CD4-positive, alpha-beta T cell treated with Interferon alpha-2 for 1 hour (primary cell): ENCODE measurements at regions not wholly inside any gene's neighbourhood (a gene's known extent, or its start where the extent isn't known, plus 50 kb on each side); places are given as distances from the start of the nearest gene placed in this dataset.

ENCODE experiments used
- DNase-seq, 2 donors: peaks; one replicate each; pipeline ENCODE4 v3.0.0-alpha.2; 2020 to 2022

DNA sequence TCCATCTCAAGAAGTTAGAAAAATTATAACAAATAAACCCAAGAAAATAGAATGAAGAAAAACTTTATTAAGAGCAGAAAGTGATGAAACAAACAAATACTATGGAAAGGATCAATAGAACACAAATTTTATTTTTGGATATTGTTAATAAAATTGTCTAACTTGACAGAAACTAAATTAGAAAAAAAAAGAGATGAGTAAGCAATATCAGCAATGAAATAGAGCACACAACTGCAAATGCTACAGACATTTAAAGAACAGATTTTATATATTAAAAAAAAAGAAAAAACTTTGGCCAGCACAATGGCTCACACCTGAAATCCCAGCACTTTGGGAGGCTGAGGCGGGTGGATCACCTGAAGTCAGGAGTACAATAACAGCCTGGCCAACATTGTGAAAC is 628.0 kb downstream of the EPHA7 start:
- no peak for DNase-seq

DNA sequence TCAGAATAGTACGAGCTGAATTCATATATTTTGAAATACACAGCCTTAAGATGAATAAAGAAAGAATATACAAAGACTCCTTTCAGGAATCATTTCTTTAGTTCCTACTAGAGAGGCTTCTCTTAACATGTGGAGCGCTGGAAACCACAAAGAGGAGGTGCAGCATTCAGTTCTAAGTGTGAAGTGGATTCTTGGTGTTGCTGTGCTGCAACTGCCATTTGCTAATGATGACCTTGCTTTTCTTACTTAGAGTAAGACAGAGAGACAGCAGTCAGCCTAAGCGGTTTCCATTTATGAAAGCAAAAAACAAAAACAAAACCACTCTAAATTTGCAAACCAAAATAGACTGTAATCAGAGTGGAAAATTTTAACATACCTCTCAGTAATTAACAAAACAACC is 629.0 kb downstream of the EPHA7 start:
- no peak for DNase-seq

DNA sequence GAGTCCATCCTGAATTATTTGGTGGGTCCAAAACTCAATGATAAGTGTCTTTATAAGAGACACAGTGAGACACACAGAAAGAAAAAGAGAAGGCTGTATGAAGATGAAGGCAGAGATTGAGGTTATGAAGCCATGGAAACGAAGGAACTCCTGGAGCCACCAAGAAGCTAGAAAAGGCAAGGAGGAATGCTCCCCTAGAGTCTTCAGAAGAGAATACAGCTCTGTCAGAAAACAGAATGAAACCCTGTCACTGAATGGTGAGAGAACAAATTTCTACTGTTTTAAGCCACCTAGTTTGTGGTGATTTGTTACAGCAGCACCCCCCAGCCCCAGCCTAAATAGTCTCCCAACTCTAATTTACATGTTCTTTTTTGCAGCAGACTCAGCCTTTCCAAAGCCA is 635.1 kb downstream of the EPHA7 start:
- no peak for DNase-seq

DNA sequence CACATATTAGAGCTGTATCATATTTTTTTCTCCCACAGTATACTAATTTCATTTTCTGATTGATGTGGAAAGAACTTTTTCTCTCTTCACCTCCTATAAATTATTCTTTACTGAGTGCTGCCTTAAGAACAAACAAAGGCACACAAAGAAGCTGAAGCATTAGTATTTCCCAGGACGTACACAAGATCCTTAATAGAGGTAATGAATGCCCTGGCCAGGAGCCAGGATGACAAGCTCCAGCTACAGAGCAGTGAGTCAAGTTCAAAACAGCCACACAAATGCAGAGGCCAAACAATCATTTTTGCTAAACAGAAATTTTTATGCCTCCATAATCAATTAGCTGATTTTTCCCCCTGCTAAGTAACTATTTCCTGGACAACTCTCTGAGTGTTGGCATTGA is 639.6 kb downstream of the EPHA7 start:
- no peak for DNase-seq

DNA sequence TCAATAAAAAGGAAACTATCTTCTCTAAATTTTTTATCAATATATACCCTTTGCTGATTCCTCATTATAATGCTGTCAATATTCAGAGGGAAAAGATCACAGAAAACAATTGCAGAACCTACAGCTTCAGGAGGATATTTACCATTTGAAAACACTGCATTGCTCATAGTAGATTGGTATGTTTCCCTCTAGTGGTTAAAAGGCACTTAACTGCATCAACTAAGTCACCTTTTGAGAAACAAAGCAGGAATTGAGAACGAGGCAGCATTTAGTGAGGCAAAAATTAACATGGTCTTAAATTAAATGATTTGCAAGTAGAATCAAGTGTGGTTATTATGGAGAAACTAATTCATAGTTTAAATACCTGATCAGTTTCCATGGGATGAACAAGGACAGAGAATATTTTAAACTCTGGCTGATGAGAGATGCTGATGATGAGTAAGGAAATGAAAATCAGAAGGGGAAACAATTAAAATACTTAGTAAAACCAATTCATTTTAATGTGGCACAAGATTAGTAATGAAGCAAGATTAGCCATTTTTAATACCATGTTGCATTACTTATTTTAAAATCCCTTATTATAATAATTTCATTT is 642.1 kb downstream of the EPHA7 start:
- no peak for DNase-seq

DNA sequence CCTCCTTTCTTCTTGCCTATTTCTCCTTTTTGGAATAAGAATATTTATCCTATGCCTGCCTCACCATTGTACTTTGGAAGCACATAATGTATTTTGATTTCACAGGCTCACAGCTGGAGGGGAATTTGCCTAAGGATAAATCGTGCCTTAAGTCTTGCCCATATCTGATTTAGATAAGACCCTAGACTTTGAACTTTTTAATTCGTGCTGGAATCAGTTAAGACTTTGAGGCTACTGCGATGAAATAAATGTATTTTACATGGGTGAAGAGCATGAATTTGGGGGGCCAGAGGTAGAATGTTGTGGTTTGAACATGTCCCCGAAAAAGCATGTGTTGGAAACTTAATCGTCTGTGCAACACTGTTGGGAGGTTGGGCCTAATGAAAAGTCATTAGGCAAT is 648.8 kb downstream of the EPHA7 start:
- no peak for DNase-seq

DNA sequence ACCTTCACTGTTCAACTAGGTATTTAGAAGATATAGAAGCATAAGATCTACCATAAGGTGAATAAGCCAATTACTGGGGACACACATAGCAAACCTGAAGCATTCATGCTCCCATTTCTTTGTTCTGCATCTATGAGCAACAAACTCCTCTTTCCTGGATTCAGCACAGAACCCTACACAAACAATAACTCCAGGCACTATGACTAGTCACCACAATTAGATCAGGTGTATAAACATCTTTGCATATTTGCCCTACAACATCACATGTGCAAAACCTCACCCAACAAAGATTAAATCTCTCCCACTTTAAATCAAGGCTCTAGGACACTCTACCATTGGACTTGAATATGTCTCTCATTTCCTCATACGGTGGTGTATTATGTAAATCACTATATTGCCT is 652.3 kb downstream of the EPHA7 start:
- no peak for DNase-seq

DNA sequence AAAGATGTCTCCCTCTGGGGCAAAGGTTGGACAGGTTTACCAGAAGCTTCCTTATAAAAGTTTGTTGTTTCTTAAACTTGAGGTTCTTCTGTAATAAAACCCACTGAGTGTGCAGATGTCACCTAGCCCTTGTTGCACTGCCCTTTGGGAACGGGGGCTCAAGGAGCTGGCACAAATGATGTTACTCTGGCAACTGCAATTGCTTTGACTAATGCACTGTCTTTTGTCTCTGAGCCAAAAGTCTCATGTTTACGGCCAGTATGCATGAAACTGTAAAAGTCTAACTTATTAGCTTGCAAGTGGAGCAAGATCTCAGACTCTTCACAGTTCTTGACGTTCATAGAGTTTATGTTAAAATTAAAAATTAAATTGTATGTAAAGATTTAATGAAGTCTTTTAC is 655.7 kb downstream of the EPHA7 start:
- no peak for DNase-seq

DNA sequence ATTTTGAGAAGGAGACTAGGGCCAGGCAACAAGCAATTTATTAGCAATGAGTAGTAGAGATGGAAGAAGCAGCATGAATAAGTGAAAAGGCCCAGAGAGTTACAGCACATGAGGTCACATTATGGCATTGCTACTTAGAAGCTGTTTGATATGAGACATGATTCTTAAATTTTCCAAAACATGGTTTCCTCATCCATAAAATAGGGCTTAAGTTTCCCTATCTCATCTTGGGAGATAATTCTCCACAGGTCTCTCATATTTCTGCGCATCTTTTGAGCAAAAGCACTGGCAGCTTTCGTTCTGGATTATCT is 656.1 kb downstream of the EPHA7 start:
- no peak for DNase-seq

DNA sequence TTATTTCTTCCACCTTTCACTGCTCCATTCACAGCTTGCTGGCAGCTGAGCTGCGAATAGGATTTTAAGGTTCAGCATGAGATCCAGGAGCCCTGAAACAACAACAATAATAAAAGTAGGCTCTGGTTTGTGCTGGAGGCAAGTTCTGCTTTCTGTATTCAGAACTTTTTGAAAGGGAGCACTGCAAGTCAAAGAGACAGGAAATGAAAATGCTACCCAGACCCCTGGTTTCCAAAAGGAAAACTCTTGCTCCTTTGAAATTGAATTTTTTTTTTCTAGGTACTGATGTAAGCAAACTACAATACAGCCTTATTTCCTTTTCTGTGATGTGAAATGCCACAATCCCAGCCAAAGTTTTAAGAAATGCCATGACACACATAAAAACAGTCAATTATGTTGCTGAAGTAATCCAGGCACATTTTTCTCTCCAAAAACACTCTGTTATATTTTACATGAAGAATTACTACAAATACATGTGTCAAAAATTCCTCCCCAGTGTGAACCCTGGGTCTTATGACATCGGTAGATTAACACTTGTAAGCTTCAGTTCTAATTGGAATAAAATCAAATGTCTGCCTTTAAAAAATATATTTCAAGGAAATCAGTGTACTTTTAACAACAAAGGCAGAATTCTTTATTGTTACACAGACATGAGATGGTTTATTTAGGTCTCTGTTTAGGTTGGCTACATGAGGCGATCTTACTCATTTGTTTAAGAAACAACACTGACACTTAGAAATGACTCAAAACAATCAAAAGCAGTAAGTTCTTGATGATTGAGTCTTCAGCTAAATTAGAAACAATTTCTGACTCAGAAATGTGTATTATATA is 656.7 kb downstream of the EPHA7 start:
- DNase-seq, result no peak

DNA sequence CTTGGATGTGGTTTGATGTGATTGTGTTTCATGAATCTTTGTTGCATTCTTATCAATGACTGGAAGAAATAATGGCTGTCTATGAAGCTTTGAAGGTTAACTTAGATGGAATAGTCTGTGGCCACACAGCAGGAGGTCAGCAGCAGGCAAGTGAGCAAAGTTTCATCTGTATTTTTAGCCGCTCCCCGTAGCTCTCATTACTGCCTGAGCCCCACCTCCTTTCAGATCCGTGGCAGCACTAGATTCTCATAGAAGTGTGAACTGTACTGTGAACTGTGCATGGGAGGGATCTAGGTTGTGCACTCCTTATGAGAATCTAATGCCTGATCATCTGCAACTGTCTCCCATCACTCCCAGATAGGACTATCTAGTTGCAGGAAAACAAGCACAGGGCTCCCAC is 660.2 kb downstream of the EPHA7 start:
- no peak for DNase-seq

DNA sequence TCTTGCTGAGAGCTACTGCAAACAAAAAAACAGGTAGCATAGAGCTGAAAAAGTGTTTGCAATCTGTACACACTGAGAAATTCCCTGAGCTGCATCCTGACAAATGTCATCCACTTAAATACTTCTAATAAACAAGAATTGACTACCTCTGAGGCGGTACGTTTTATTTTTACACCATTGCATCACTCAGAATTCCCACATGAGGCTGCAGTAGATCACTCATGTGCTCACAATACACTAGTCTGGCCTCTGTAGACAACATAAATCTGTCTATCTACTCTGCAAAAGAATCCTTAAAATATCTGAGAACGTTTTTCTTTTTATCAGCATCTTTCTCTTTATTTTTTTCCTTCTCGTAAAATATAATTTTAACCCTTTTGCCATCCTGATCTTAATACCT is 661.4 kb downstream of the EPHA7 start:
- DNase-seq, result no peak

DNA sequence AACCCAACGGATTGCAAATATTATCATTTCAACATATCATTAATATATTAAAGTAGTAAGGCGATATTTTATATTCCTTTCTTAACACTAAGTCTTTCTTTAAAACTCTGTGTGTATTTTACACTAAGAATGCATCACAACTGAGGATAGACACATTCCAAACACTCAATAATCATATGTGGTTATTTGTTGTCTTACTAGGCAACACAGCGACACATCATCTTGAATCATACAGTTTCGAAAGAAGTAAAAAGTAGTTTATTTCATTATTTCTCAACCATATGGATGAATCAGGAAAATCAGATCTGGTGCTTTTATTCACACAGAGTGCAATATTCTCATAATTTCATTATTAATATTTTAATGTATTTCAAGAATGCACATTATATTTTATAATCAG is 662.4 kb downstream of the EPHA7 start:
- no peak for DNase-seq

DNA sequence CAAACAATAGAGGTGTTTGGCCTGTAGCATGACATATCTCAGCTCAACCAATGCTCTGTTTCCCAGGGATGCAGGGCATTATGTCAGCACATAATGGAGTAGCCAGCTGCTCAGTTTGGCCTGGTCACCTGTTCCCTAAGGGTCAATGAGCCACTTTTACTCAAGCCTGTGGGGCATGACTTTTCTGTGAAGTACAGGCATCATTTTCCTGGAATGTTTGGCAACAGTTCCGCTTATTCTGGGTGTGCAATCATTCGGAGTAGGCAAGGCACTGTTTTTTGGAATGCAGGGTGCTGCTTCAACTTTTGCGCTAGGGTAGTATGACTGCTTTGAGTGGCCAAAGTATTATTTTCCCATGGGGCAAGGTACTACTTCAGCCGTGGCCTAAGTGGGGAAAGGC is 665.4 kb downstream of the EPHA7 start:
- no peak for DNase-seq

DNA sequence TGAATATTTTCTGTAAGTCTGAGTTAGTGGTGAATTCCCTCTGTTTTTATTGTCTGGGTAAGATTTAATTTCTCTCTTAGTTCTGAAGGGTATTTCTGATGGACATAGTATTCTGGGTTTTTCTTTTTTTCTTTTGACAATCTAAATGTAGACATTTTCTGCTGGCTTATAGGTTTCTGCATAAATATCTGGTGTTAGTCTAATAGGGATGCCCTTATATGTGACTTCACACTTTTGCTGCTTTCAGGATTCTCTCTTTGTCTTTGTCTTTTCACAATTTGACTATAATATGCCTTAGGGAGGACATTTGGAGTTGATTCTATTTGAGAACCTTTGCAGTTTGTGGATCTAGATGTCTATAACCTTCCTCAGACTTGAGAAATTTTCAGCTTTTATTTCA is 667.2 kb downstream of the EPHA7 start:
- no peak for DNase-seq

DNA sequence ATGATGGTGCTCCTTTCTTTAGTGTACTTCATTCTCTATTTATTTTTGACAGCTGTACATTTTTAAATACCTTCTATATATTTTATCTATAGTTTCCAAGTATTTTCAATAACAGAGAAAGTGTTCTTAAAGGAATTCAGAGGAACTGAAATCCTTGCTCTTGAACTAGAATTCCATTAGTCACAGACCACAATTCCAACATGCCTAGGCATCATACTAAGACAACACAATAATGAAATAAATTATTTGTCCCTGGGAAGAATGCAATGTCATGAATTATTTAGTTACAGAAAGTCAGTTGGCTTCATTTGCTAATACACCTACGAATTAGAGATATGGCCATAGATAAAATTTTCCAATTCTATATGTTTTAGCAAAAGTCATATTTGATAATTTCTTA is 671.2 kb downstream of the EPHA7 start:
- DNase-seq, result no peak

DNA sequence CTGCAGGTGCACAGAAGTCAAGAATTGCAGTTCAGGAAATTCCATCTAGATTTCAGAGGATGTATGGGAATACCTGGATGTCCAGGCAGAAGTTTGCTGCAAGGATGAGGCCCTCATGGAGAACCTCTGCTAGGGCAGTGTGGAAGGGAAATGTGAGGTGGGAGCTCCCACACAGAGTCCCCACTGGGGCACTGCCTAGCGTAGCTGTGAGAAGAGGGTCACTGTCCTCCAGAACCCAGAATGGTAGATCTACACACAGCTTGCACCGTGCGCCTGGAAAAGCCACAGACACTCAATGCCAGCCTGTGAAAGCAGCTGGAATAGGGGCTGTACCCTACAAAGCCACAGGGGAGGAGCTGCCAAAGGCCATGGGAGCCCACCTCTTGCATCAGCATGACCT is 681.4 kb downstream of the EPHA7 start:
- DNase-seq, result no peak

DNA sequence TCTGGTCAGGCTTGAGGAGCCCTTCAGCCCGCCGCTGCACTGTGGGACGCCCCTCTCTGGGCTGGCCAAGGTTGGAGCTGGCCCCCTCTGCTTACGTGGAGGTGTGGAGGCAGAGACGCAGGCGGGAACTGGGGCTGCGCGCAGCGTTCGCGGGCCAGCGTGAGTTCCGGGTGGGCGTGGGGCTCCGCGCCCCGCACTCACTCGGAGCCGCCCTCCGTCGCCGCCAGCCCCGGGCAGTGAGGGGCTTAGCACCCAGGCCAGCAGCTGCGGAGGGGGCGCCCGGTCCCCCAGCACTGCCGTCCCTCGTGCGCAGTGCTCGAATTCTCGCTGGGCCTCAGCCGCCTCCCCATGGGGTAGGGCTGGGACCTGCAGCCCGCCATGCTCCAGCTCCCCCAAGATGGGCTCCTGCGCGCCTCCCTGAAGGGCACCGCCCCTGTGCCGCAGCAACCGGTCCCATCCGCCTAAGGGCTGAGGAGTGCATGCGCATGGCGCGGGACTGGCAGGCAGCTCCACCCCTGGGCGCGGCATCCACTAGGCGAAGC is 695.9 kb downstream of the EPHA7 start:
- no peak for DNase-seq

DNA sequence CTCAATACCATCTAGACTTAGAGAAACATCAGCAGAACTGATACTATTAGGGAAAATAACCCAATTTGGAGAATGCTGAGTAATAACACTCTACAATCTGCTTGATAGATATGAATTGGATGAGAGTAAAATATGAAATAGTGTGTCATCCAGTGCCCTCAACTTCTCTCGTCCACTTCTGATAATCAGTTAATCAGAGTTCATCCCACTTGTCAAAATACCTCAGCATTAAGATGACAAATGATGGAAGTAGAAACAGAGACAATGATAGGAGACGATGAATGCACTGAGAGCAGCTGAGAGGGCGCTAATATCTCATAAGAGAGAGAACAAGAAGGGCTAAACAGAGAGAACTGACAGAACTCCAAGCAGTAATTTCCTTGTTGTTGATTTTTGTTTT is 699.6 kb downstream of the EPHA7 start:
- no peak for DNase-seq

DNA sequence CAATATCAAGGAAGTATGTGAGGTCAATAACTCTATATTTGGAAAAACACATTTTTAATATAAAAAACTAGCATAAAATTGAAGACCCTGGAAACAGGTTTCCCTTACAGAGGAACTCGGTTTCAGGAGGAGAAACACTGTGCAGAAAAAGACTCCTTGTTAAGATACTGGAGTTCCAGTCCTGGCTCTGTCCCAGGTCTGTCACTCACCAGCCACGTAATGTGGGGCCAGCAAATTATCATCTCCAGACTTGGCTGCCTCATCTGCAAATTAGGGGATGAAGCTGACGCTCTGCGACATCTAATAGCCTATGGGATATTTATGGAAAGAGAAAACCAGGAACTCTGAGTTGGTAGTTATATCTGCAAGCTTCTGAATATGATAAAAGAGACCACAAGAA is 702.7 kb downstream of the EPHA7 start:
- no peak for DNase-seq

DNA sequence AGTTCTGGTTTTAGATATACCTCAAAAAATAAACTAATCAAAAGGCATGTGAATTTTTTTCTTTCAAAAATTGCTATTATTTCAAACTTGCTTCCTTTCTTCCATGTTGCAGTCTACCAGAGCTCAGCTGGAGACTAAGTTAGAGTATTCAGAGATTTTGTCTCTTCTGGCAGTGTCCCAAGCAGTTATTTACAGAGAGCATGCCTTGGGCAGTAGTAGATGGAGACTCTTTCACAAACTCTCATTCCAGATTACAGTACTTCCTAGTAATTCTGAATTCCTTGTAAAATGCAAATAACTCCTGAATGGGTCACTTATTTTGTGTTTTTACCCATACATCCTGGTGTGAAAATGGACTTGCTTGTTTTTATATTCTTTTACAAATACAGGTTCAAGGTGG is 703.4 kb downstream of the EPHA7 start:
- DNase-seq, result no peak

DNA sequence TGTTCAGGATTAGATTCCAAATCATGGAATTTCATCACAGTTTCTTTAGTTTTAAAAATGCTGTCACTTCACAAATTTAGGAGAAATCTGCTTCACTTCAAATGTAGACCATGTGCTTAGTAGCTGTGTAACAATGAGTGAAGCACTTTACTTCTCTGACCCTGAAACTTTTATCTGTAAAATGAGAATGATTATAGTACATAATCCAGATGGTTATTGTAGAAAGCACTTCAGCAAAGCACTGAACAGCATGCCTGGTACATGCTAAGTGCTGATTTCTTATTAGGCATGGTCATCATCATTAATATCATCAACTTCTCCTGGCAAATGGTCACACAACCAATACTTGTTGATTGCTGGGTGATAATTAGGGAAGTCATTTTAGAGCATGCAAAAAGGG is 705.0 kb downstream of the EPHA7 start:
- no peak for DNase-seq

DNA sequence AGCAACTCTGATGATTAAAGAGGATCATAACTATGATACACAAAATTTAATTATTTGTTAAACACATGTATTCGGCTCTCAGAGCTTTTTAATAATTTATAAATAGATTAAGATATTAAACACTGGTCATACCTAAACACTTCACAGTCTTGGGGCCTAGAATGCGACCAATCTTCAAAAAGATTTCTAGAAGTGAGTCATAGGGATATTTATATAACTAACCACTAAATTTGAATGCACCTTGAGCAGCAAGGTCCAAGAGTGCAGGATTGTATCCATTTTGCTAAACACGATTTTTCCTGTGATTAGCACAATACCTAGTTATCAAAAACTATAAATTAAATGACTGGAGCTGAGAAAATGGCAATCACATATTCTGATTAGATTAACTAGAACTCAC is 709.3 kb downstream of the EPHA7 start:
- no peak for DNase-seq

DNA sequence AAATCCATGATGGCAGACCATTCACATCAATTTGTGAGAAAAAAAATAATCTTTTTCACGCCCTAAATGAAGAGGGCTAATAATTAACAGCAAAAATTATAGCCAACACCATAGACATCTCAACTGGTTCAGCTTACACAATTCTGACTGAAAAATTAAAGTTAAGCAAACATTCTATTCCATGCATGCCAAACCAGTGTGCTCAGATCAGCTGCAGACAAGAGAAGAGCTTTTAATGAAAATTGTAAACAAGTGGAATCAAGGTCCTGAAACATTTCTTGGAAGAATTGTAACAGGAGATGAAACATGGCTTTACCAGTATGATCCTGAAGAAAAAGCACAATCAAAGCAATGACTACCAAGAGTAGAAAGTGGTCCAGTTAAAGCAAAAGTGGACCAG is 710.4 kb downstream of the EPHA7 start:
- DNase-seq, result no peak

DNA sequence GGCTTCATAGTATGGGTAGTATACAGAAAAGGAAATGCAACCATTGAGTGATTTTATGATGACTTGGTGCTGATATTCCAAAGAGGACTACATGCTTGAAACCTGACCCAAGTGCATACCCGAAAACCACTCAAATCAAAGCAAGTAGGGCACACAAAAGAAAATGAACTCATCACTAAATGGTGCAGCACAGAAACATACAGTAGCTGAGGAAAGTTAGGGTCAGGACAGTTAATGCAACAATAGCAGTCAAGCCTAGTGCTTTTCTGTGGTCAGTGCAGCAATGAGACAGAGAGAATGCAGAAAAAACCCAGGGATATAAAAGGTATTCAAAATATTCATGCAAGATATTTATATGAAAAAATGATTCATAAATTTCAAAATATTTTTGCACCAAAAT is 711.1 kb downstream of the EPHA7 start:
- DNase-seq, result no peak
